CD14-positive monocyte (primary cell): ENCODE measurements at regions not wholly inside any gene's neighbourhood (a gene's known extent, or its start where the extent isn't known, plus 50 kb on each side); places are given as distances from the start of the nearest gene placed in this dataset.

Experiments
- DNase-seq, 3 donors: peaks; one replicate each; pipeline ENCODE4 v3.0.0-alpha.2; 2011 to 2022
- H2AFZ ChIP-seq: 2 replicates; pipeline ENCODE4 v1.6.0; 2012; ENCODE audit warnings: mild to moderate bottlenecking, low read depth, low read length, inconsistent platforms; ENCODE audit not compliant: insufficient read depth, poor library complexity, severe bottlenecking
- H3K27ac ChIP-seq, 2 donors: 1 replicate in 1 of 2; 2 replicates in 1 of 2; pipeline ENCODE4 v1.5.1; 2012 to 2013; ENCODE audit warnings: low read length in 2 of 2, control low read depth in 1 of 2, inconsistent platforms in 1 of 2, low read depth in 1 of 2, mild to moderate bottlenecking in 1 of 2
- H3K27me3 ChIP-seq, 2 donors: one replicate each; pipeline versions ENCODE4 v1.6.0 to v1.6.1; 2011 to 2013; ENCODE audit warnings: low read length in 2 of 2; ENCODE audit not compliant: control insufficient read depth in 2 of 2, insufficient read depth in 2 of 2
- H3K36me3 ChIP-seq, 2 donors: replicated peaks in 1 of 2; 1 replicate in 1 of 2; 2 replicates in 1 of 2; pipeline versions ENCODE4 v1.5.1 to v1.6.1; 2012 to 2013; ENCODE audit warnings: low read length in 2 of 2, control low read depth in 1 of 2, inconsistent platforms in 1 of 2, mild to moderate bottlenecking in 1 of 2; ENCODE audit not compliant: insufficient read depth in 2 of 2, control insufficient read depth in 1 of 2
- H3K4me1 ChIP-seq, 2 donors: 1 replicate in 1 of 2; 2 replicates in 1 of 2; pipeline versions ENCODE4 v1.5.1 to v1.6.1; 2012 to 2013; ENCODE audit warnings: low read length in 2 of 2, control low read depth in 1 of 2, inconsistent platforms in 1 of 2, mild to moderate bottlenecking in 1 of 2, moderate library complexity in 1 of 2; ENCODE audit not compliant: insufficient read depth in 2 of 2, control insufficient read depth in 1 of 2
- H3K4me2 ChIP-seq: replicated peaks from 2 replicates; pipeline ENCODE3; 2012; ENCODE audit warnings: low read length, moderate library complexity, mild to moderate bottlenecking; ENCODE audit not compliant: poor library complexity, severe bottlenecking; ENCODE audit errors: extremely low read depth
- H3K4me3 ChIP-seq, 3 experiments: fragments of 200-600 bp in 1 of 3; sonication (generic) in 1 of 3; replicated peaks in 1 of 3; 1 replicate in 2 of 3; 2 replicates in 1 of 3; pipeline ENCODE4 v1.5.1; 2011 to 2013; ENCODE audit warnings: low read length in 3 of 3, mild to moderate bottlenecking in 3 of 3, control low read depth in 2 of 3, low read depth in 2 of 3, inconsistent platforms in 1 of 3, moderate library complexity in 1 of 3
- H3K79me2 ChIP-seq: 2 replicates; pipeline ENCODE4 v1.6.0; 2012; ENCODE audit warnings: mild to moderate bottlenecking, control low read depth, inconsistent platforms, low read length, moderate library complexity; ENCODE audit not compliant: insufficient read depth
- H3K9ac ChIP-seq: 2 replicates; pipeline ENCODE4 v1.6.0; 2017; ENCODE audit warnings: low read length, mild to moderate bottlenecking; ENCODE audit not compliant: insufficient read depth, poor library complexity, severe bottlenecking
- H3K9me3 ChIP-seq, 2 donors: replicated peaks in 1 of 2; 1 replicate in 1 of 2; 2 replicates in 1 of 2; pipeline versions ENCODE4 v1.5.1 to v1.6.1; 2012 to 2013; ENCODE audit warnings: low read length in 2 of 2, control low read depth in 1 of 2; ENCODE audit not compliant: control insufficient read depth in 1 of 2, insufficient read depth in 1 of 2
- H4K20me1 ChIP-seq: 2 replicates; pipeline ENCODE4 v1.6.0; 2012; ENCODE audit warnings: mild to moderate bottlenecking, low read length, control low read depth, moderate library complexity; ENCODE audit not compliant: insufficient read depth
- H3K27ac Mint-ChIP-seq, 7 donors: one replicate each; pipeline ENCODE4 v1.8.0; 2020; ENCODE audit warnings: mild to moderate bottlenecking in 7 of 7, mixed read lengths in 7 of 7, moderate library complexity in 6 of 7, inconsistent platforms in 2 of 7
- H3K27me3 Mint-ChIP-seq, 3 donors: one replicate each; pipeline ENCODE4 v1.8.0; 2021 to 2022; ENCODE audit warnings: low read depth in 3 of 3, mild to moderate bottlenecking in 3 of 3, mixed read lengths in 3 of 3, moderate library complexity in 3 of 3, inconsistent platforms in 1 of 3
- H3K36me3 Mint-ChIP-seq, 2 donors: one replicate each; pipeline ENCODE4 v1.8.0; 2020; ENCODE audit warnings: mixed read lengths in 2 of 2, inconsistent platforms in 1 of 2, mild to moderate bottlenecking in 1 of 2
- H3K4me1 Mint-ChIP-seq: one replicate; pipeline ENCODE4 v1.8.0; 2020; ENCODE audit warnings: mild to moderate bottlenecking, mixed read lengths
- H3K4me3 Mint-ChIP-seq, 2 donors: one replicate each; pipeline ENCODE4 v1.8.0; 2020; ENCODE audit warnings: mild to moderate bottlenecking in 2 of 2, mixed read lengths in 2 of 2, moderate library complexity in 1 of 2
- H3K9me3 Mint-ChIP-seq, 7 donors: one replicate each; pipeline ENCODE4 v1.8.0; 2020 to 2022; ENCODE audit warnings: mixed read lengths in 7 of 7, mild to moderate bottlenecking in 6 of 7, moderate library complexity in 6 of 7, inconsistent platforms in 2 of 7
- CTCF ChIP-seq: fragments of 200-600 bp; IDR thresholded peaks from one replicate; pipeline ENCODE4 v1.8.0; 2022; ENCODE audit warnings: antibody characterized with exemption, mild to moderate bottlenecking
- WGBS: methylation state at CpG from one replicate; pipeline ENCODE4 v1.1.5; 2013; ENCODE audit warnings: missing lambda C conversion rate; ENCODE audit not compliant: insufficient coverage; 5-methylcytosine and 5-hydroxymethylcytosine counted together
- intact Hi-C, 2 donors: fragments of 100-400 bp; cut with micrococcal nuclease; formaldehyde crosslinking; loops; one replicate each; pipeline versions ENCODE4 v1.15.0 to v1.15.1; 2023

DNA sequence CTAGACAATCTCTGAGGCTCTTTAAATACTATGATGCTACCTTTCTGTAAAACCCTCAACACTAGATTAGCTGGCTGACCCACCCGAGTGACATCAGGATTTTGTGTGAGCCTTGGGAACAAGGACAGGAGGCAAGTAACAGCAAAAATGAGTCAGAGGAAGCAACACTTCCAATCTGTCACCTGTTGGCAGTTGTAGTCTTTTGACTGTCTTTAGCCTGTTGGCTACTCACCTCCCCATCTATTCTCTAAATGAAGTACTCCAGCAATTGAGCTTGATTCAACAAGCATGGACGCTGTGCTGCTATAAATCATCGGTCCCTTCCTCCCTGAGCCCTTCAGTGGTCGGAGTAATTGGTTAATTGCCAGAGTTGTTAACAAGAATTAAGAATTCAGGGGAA lies 898.7 kb downstream of the BCL11A start:
- Histone ChIP-seq H3K79me2 (no peaks in the 10 kb centered on the region), H3K4me1 (no peaks in the 10 kb centered on the region), H3K27me3 (no peaks in the 10 kb centered on the region), H2AFZ (no peak overlapping the region), H3K9me3 (no peaks in the 10 kb centered on the region), H4K20me1 (no peaks in the 10 kb centered on the region), H3K36me3 (no peaks in the 10 kb centered on the region), H3K9ac (no peak overlapping the region), H3K4me3 (no peak overlapping the region), H3K4me2 (no peak overlapping the region), H3K27ac (no peak overlapping the region)
- Mint-ChIP-seq H3K9me3 (peaks cover 0 to 2% (median 0%) of the 10 kb centered on the region in 7 donors), H3K36me3 (no peaks in the 10 kb centered on the region), H3K27ac (peak overlapping the region in 1 of 7 donors; percentile 41), H3K27me3 (peaks cover 0 to 2% (median 0%) of the 10 kb centered on the region in 3 donors), H3K4me1 (peaks cover 3% of the 10 kb centered on the region), H3K4me3 (no peak overlapping the region)
- intact Hi-C loops = no loop called here
- DNase-seq = no peak
- no peak for TF ChIP-seq CTCF
- WGBS = 100% methylated on average over 3 of the region's 4 CpGs

GRCh38 chr2:59653164-59653563 lies 900.3 kb downstream of the BCL11A start:
- Mint-ChIP-seq H3K4me3 (no peak overlapping the region), H3K9me3 (peaks cover 0 to 2% (median 0%) of the 10 kb centered on the region in 7 donors), H3K27ac (no peak overlapping the region), H3K36me3 (no peaks in the 10 kb centered on the region), H3K4me1 (no peaks in the 10 kb centered on the region), H3K27me3 (peaks cover 0 to 2% (median 0%) of the 10 kb centered on the region in 3 donors)
- Histone ChIP-seq H3K4me1 (no peaks in the 10 kb centered on the region), H3K27ac (no peak overlapping the region), H2AFZ (no peak overlapping the region), H3K4me2 (no peak overlapping the region), H3K4me3 (no peak overlapping the region), H3K9me3 (no peaks in the 10 kb centered on the region), H3K36me3 (no peaks in the 10 kb centered on the region), H4K20me1 (no peaks in the 10 kb centered on the region), H3K27me3 (no peaks in the 10 kb centered on the region), H3K79me2 (no peaks in the 10 kb centered on the region), H3K9ac (no peak overlapping the region)
- DNase-seq = no peak
- 100% methylated on average over 1 of the region's 2 CpGs for WGBS
- TF ChIP-seq CTCF = no peak
- intact Hi-C loops = no loop called here
